HG03064 (cell line): ENCODE measurements at regions not wholly inside any gene's neighbourhood (a gene's known extent, or its start where the extent isn't known, plus 50 kb on each side); places are given as distances from the start of the nearest gene placed in this dataset.

Source experiments
- ATAC-seq: cut with Tn5 transposase; IDR thresholded peaks from one replicate; pipeline ENCODE4 v1.9.1; 2021; ENCODE audit warnings: low read depth; ENCODE audit not compliant: unreplicated experiment

DNA sequence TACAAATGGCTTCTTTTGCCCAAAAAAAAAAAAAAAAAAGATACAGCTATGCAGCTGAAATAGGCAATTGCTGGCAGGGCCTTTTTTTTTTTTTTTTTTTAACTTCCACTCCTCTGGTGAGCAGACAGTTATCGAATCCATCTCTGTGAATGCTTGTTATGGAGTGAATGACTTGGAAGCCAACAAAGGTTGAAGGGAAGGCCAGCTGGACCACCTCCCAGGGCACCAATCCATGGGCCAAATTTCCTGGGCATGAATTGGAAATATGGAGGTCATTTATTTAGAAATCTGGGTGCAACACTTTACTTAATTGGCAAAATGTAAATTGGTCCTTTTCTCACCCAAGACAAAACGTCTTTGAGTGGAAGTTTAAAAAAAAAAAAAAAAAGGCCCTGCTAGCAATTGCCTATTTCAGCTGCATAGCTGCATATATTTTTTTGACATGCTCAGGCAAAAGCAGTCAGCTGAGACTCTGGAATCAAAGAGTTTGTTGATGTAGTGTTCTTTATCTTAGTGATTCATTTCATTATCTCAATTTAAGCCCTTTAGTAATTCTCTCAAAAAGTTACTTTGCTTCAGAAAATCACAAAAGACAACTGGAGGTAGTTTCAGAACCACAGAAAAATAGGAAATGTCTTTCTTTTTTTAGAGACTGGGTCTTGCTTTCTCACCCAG lies 392.2 kb upstream of the KLF4 start:
- ATAC-seq = no peak

DNA sequence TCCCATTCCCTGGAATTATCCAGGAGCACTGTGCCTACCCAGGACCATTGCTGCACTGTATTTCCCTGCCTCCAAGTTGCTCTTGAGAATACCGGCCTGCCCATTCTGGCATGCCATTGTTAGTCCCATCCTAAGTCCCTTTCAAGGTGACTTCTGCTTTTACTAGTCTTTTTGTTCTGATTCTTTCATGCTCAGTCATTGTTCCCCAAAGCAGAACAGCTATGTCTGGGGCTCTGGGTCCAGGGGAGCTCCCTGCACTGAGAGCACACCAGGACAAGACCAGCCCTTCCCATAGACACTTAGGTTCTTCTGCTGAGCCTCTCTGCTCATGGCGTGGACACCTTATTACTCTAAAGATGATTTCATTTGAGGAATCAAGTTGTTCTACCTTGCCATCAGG lies 388.9 kb upstream of the KLF4 start:
- ATAC-seq = no peak

DNA sequence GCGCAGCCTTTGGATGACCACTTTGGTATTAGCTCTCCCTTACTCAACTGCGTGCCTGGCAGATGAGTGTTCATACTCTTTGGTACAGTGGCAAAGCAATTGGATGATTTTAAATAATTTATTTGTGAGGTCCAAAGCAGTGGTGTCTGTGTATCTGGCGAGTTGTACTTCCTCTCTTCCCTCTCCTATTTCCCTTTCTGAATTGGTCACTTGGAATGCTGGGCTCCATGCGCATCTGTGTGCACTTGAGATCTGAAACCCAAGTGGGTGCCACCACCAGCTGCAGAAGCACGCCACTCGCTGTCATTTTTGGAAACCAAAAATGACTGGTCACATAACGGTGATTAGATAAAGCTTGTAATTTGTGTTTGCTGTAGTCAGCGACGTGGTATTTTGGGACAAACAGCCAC lies 386.0 kb upstream of the KLF4 start:
- ATAC-seq = no peak

DNA sequence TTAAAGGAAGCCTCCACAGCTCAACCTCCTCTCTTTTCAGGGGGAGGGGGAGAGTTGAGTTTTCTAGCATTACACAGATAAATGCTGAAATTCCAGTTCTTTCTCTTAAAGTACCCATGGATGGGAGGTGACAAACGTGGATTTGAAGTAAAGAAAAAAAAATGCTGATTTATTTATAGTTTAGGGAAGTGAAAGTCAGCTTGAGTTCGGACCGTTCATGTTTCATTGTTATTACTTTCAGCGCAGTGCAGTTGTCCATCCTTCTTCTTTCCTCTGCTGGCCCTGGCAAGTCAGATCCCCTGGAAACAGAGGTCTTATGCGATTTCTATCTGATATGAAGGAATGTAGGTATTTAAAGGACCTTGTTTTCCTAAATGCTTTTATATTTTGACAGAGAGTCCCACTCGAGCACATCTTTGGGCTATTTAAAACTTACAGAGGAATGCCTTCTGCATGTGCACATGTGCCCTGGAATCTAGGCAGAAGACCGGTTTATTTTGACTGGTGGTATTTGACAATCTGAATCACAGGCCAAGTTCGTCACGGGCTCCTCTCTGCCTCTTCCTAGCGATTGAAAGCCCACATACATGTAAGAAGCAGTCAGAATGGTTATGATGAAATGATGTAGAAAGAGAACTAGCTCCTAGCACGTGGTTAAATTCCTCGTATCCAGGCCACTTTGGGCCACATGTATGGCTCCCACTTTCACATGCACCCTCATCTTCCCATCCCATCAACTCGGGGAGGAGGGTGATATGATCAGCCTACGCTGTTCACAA lies 385.2 kb upstream of the KLF4 start:
- peak; percentile 76 for ATAC-seq

DNA sequence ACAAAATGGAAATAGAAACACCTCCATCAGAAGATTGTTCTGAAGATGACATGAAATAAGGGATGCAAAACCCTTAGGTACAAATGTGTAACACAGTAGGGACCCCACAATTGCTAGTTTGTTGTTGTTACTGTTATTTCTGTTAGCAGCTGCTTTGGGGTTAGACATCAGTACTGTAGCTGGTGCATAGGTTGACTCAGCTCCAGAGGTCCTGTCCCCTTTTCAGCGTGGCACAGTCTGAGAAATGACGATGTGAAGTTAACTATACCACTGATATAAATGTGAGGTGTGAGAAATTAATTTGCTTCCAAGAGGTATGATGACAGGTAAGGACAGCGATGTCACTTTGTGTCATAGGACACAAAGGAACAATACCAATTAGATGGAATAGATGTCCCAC lies 384.6 kb upstream of the KLF4 start:
- peak; percentile 35 for ATAC-seq

DNA sequence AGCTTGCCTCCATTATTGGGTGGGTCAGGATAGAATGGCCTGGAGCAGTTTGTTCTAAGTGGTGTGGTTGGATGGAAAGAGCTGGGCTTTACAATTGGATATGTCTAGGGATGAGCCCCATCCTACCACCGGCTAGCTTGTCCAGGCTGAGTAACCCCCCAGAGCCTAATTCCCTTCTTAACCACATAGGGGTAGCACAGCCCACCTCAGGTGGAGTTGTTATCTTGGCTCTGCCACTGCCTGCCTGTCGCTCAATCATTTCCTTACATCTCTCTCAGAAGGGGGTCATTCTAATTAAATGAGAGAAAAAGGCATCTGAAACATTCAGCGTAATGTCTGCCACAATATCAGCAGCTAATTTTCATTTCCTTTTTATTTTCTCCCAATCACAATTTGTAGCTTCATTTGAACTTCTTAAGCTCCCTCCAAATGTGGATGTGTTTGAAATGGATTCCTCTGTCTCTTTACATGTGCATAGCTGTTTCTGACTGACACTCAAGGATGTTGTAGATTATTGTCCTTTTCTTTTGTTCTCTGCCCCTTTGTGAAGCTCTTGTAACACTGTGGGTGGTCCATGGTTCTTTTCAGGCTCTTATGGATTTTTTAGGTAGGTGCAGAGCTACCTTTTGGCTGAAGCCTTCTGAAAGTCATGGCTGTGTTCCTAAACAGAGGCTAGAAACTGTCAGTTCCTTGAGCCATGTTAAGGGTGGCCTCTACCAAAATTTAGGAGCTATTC lies 383.1 kb upstream of the KLF4 start:
- ATAC-seq = no peak

DNA sequence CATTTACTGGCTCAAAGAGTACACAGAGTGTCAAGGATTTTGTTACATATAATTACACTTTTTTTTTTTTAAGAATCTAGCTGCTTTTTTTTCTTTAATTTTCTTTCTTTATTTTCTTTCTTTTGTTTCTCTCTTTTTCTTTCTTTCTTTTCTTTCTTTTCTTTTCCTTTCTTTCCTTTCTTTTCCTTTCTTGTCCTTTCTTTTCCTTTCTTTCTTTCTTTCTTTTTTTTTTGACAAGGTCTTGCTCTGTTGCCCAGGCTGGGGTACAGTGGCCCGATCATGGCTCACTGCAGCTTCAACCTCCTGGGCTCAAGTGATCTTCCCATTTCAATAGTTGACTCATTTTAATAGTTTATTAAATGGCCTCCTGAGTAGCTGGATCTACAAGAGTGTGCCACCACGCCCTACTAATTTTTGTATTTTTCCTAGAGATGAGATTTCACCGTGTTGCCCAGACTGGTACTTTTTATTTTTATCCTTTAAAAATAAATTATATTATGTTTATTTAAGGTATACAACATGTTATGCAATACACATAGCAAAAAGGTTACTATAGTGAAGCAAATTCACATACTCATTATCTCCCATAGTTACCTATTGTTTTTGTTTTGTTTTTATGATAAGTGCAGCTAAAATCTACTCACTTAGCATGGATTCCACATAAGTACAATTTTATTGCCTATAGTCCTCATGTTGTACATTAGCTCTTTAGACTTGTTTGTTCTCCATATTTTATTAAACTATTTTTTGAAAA lies 381.5 kb upstream of the KLF4 start:
- ATAC-seq = no peak

DNA sequence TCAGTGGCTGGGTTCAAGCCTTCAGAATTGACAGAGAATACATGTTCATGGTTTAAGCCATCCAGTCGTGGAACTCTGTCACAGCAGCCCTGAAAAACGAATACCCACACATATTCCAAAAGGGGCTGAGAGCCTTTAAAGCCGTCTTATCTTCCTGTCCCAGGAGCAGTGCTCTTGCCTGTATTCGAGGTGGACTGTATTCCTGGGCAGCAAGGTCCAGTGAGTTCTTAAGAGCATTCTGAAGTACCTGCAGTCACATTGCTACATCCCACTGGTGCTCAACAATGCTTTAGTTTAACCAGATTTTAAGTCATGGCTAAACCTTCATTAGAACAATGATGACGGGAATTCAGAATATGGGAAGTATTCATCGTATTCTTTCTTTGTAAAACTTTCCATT lies 380.7 kb upstream of the KLF4 start:
- no peak for ATAC-seq

DNA sequence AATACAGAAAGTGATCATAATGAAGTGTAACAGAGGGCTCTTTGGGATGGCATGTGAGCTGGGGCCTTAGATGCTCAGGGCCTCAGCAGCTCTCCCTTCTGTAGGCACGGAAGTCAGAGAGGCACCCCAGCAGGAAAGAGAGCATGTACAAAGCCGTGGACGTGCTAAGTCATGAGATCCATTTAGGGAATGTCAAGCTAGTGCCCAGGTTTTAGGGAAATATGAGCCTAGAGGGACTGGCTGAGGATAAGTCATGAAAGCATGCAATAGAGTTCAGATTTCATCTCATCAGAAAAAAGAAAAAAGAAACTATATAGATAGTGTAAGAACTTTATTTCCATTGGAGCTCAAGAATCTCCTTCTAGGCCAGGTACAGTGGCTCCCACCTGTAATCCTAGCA lies 379.5 kb upstream of the KLF4 start:
- ATAC-seq = no peak

DNA sequence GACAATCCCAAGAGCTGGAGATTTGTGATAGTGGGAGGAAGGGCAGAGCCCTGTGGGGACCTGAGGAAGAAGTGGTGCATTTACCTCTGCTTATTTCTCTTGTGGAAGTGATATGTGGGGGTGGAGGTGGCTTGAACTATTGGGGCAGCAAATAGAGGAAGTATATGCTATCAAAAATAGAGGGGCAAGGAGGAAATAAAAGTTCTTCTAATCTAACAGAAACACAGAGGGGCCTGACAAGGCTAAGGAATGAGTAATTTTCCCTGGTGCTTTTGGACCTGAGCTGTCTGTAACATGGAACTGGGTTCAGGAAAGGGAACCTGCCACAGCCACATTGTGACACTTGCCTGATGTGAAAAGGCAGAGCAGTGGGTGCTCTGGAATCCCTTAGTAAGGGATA lies 378.6 kb upstream of the KLF4 start:
- no peak for ATAC-seq

DNA sequence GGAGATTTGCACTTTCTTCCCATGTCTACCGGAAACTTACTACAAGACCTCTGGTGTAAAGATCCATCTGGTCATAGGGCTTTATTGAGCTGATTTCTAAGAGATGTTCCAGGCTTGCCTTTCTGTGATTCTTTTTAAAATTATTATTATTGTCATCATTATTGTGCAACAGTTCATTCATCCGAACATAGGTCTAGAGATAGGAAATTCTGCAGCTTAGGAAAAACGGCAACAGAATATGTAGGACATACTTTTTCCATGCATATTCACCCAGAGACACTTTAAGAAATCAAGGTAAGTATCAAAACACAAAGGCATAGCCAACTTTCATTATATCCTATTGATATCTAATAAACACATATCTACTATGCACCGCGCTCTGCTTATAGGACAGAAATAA lies 378.2 kb upstream of the KLF4 start:
- ATAC-seq = no peak

DNA sequence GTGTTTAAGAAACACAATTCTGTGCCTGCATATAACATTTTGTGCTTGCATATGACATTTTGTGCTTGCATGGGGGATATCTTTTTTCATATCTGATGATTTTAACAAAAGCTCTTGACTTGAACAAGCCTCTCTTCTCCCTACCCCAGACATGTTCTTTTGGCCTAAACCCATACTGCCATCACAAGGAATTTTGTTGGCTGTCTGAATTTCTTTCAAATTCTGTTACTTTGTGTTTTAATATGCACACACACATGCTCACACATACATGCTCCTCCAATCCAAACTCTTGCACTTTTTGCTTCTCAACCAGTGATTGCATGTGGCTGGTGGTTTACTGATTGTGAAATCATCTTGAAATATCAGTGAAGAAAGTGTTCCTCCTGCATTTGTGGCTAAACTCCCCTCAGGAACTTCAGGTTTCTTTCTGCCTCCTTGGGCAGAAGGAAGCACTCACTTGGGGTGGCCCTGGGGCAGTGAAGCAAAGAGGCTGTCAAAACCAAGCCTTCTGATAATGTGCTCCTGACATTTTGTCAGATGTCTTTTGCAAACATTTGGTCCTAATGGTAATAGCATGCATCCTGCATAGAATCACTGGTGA lies 377.2 kb upstream of the KLF4 start:
- no peak for ATAC-seq

DNA sequence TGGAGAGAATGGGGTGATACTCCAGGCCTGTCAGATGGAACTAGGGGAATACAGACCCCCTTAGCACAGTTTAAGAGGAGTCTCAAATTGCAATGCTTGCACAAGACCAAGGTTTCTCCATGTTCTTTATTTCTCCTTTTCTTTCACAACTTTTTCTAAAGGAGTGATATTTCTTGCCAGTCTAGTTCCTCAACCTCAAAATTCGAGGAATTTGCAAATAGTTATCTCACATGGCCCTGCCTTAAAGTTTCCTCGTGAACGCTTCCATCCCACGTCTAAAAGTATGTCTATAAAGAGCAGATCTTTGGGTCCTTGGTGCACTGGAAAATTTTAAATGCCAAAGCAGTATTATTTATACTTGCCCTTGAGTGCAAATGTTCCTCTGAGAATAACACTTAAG lies 373.8 kb upstream of the KLF4 start:
- ATAC-seq = no peak

DNA sequence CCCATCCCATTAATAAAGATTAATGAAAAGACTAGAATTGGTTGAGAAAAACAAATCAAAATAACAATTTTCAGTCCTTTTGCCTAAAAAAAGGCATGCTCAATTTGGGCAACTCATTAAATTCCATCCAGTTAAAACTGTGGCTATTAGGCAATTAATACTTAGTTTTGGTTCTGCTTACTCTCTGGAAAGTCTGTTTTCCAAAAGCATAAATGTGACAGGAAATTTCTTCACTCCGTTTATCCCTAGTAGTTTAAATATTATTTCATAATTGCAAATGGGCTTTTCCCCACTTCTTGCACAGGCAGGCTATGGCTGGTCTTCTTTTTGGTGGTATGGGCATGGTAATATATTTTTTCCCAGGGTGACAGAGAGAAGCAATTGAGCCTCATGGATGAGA lies 373.3 kb upstream of the KLF4 start:
- no peak for ATAC-seq

DNA sequence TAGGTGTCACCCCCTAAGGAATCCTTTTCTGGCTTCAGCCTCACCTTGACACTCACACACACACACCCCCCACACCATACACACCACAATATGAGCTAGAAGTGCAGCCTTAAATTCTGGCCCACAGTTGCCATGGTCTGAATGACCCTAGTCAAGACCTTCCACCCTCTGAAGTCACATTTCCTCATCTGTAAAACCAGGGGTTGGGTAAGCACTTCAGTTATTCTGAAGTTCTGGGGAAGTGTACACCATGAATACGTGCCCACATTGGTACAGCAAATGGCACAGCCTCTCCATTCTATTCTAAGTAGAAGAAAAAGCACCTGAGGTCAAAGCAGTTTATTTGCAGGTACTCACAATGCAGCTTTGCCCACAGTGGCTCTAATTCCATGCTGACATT lies 372.8 kb upstream of the KLF4 start:
- ATAC-seq = no peak

DNA sequence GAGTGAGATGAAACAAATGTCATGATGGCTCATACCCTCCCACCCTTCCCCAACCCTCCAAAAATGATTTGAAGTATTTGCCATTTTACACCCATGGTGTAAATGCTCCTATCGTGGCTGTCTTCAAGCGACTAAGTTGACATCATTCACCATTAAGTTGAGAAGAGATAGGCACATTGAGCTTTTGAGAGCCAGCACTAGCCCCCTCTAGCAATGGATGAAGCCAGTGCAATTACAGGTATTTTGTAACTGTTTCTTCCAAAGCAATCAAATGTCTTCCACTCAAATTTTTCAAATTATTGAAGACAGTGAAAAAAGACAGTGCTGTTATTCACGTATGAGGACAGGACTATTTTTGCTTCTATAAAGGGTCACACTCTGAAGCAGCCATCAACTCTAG lies 371.5 kb upstream of the KLF4 start:
- ATAC-seq = no peak

DNA sequence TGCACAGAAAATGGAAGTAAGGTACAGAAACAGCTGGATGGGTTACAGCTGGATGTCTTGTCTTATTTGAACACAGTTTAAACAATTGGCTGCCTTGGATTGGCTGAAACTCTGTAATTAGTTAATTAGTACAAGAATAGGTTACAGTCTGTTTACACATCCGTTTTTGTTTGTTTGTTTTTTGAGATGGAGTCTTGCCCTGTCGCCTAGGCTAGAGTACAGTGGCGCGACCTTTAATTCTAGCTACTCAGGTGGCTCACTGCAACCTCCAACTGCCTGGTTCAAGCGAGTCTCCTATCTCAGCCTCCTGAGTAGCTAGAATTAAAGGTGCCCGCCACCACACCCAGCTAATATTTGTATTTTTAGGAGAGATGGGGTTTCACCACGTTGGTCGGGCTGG lies 368.7 kb upstream of the KLF4 start:
- no peak for ATAC-seq

DNA sequence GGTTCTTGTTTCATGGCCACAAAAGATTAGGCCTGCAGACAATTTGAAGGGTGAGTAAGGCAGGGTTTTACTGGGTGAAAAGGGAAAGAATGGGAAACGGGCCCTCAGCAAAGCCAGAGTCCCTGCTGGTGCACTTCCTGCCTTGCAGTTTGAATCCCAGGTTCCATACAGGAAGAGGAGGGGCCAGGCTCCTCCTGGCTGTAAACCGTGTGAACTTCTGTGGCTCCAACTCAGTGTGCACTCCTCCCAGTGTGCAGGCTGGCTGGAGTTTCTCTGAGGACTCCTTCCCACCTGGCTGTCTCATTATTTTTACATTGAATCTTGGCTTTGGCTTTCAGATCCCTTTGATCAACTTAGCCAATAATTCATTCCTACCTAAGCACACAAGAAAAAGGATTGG lies 367.1 kb upstream of the KLF4 start:
- no peak for ATAC-seq

DNA sequence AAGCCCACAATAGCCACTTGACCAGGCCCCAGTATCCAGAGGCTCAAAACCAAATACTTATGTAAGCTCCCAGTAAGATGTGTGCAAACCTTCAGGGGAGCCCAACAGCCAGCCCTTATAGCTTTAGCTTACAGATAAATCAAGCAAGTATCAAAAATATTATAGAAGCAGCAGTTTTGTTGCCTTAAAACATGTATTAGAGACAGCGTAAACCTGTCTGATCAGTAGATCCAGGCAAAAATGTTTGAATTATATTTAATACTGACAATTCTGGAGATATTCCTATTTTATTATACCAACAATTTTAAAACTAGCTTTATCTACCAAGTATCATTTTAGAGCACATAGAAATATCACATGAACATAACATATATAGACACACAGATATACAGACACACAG lies 365.6 kb upstream of the KLF4 start:
- no peak for ATAC-seq

DNA sequence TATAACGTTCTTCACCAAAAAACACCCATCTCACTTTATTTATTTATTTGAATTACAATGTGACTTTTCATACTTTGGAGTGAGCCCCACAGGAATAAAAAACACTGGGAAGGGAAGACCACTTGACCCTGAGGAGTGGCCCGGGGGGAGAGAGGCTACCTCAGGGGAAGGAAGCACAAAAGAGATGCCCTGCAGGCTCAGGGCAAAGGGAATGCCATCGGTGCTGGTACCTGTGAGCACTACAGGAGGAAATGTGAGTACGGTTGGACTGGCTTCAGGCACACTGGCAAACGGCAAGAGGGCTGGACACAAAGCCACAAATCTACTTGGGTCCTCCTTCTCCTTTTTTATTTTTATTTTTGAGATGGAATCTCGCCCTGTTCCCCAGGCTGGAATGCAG lies 363.9 kb upstream of the KLF4 start:
- ATAC-seq = no peak

DNA sequence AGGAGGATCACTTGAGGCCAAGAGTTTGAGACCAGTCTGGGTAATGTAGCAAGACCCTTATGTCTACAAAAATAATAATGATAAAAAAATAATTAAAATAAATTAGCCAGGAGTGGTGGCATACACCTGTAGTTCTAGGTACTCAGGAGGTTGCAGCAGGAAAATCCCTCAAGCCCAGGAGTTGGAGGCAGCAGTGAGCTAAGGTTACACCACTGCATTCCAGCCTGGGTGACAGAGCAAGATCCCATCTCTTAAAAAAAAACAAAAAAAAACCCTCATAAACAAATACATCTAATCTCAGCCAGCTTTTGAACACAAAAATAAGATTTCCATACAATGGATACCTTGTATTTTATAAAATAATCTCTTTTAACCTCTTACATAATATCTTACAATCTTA lies 363.3 kb upstream of the KLF4 start:
- ATAC-seq = no peak
